Ishikawa (cell line): ENCODE measurements at regions not wholly inside any gene's neighbourhood (a gene's known extent, or its start where the extent isn't known, plus 50 kb on each side); places are given as distances from the start of the nearest gene placed in this dataset.

Experiments
- CEBPB ChIP-seq: IDR thresholded peaks from 2 replicates; pipeline ENCODE4 v1.6.1; 2012
- CREB1 ChIP-seq: IDR thresholded peaks from 2 replicates; pipeline ENCODE4 v1.6.1; 2012; ENCODE audit warnings: low read depth
- EGR1 ChIP-seq: IDR thresholded peaks from 2 replicates; pipeline ENCODE4 v1.6.1; 2012
- EP300 ChIP-seq: IDR thresholded peaks from 2 replicates; pipeline ENCODE4 v1.6.1; 2012; ENCODE audit warnings: borderline replicate concordance
- MAX ChIP-seq: IDR thresholded peaks from 2 replicates; pipeline ENCODE4 v1.6.1; 2012
- RAD21 ChIP-seq: IDR thresholded peaks from 2 replicates; pipeline ENCODE4 v1.6.1; 2012; ENCODE audit warnings: low read depth
- TEAD4 ChIP-seq: IDR thresholded peaks from 2 replicates; pipeline ENCODE4 v1.6.1; 2012
- YY1 ChIP-seq: IDR thresholded peaks from 2 replicates; pipeline ENCODE4 v1.6.1; 2012; ENCODE audit warnings: low read depth

GRCh38 chr11:128135451-128135850 lies 451.9 kb downstream of the ETS1 start:
- TF ChIP-seq CREB1 (no peak), EP300 (peak; percentile 92), MAX (no peak), TEAD4 (peak; percentile 89), CEBPB (peak; percentile 94), EGR1 (no peak), YY1 (no peak), RAD21 (peak; percentile 2; the same call in 1 of the 2 replicates)
